ENCODE measurements at regions not wholly inside any gene's neighbourhood (a gene's known extent, or its start where the extent isn't known, plus 50 kb on each side); places are given as distances from the start of the nearest gene placed in this dataset.
"Not testable (repeated sequence)": the region's sequence is repeated elsewhere in the genome, so short reads cannot be mapped to it uniquely, and the experiment has no call there.

GRCh38 chr14:96686126-96686525, 111.1 kb upstream of the VRK1 start:
- DNase-seq (ENCODE audit: low read depth), result no peak

- DNase-seq (ENCODE audit: low read depth), result no peak
Measured at GRCh38 chr14:96688629-96689028, 108.6 kb upstream of the VRK1 start.

DNA sequence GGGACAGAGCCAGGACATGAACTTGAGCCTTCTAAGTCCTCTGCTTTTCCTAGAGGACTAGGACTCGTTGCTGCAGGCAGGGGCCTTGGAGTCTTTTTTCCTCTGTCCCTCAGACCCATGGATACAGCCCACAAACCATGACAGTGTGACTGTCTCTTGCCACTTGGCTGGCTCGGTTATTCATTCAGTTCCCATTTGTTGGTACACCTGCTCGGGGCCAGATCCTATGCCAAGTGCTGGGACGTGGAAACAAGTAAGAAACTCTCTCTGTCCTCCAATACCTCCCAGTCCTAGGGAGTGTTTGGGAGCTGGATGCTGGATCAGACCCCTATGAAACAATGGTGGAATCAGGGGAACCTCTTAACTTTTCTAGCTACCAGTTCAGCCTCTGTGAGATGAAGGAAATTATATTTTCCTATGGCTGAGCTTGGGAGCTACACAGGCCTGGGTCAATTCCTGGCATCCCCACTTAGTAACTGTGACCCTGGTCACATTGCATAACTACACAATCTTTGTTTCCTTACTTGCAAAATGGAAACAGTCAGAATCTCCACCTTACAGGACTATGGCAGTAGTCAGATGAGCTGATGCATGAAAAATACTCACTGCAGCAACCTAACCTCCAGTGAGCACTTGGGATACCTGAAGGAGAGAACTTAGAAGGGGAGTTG, 106.3 kb upstream of the VRK1 start:
- no peak for DNase-seq (ENCODE audit: low read depth)

DNA sequence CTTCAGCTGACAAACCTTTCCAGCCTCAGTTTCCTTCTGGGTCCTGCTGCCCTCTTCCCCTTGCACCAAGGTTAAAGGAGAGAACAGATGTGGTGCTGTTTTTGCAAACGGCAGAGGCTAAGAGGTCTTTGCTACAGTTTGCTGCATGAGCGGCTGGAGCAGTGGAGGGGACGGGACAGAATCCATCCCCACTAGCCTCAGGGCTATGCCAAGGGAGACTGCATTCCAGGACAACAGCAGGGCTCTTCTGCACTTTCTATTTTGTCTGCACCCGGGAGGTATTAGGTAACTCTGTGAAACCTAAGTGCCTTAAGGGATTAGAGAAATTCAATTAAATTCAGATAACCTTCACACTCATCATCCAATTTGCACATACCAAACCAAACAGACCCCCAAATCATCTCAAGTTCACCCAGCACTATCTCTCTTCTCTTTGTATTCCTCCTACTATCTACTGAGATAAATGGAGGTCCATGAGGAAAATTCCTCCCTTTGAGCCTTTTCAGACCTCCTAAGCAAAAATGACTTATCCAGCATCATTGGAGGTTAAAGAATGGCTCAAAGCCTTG, 103.8 kb upstream of the VRK1 start:
- no peak for DNase-seq (ENCODE audit: low read depth)

DNA sequence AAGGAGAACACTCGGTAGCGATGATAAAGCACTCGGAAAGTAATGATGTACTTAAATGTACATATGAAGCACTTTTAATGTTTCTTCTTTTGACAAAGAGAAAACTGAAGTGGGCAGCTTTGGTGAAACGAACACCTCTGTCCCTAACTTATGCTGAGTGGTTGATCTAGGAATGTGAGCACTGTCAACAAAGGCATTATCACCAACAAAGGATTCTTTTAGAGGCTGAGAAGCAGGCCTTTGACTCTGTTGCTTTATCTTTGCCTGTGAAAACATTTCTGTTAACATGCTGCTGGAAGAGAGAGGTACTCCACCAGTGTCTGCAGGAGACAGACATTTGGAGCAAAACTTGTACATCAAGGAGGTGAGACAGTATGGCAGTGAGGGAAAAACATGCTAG, 103.2 kb upstream of the VRK1 start:
- DNase-seq (ENCODE audit: low read depth), result no peak

DNA sequence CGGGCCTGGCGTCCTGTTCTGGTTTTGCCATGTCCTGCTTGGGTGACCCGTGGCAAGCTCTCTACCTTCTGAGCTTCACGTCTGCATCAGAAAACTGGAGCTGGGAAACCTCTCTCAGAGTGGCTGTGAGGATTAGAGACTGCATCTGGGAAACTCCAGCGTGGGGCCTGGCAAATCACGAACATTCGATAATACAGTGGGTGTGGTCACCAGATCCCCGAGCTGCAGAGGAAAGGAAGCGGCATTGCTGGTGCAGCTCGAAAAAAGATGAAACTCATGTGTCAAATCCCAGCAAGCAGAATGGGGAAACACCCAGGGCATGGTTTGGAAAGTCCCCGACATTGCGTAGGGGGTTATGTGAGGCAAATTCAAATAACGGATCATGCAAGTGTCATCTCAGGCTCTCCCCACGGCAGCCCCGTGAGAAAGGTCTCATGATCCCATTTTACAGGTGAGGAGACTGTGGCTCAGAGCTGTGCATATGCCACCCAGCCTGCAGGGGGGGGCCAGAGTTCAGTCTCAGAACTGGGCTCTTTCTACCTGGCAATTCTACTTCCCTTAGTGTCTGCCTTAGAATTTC, 98.1 kb upstream of the VRK1 start:
- no peak for DNase-seq (ENCODE audit: low read depth)

DNA sequence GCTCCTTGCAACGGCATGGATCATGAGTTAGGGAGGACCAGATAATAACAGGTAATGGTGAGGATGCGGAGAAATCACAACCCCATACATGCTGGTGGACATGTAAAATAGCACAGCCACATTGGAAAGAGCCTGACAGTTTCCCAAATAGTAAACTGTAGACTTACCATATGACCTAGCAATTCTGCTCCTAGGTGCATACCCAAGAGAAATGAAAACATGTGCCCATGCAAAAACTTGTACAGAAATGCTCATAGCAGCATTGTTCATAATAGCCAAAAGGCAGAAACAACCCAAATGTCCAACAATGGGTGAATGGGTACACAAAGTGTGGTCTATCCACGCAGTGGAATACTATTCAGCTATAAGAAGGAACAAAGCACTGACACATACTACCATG, 97.5 kb upstream of the VRK1 start:
- DNase-seq (ENCODE audit: low read depth), result no peak

DNA sequence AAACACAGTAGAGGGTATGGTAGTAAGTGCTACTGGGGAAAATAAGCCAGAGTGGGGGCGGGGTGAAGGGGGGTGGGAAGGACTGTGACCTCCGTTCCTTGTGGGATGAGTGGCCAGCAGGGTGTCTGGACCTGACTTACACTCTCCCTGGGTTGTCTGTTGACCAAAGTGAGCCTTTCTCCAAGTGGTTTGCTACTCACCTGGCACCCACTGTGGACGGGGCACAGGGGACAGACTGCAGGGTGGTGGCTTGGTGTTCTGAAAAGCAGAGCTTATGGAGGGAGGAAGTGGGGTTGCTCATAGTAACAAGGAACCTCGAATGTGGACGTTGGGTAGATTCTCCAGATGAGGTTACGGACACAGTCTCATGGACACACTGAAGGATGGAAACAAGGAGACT, 94.4 kb upstream of the VRK1 start:
- DNase-seq (ENCODE audit: low read depth), result no peak

- DNase-seq (ENCODE audit: low read depth), result no peak
Measured at GRCh38 chr14:96705422-96706092, 91.6 kb upstream of the VRK1 start.

DNA sequence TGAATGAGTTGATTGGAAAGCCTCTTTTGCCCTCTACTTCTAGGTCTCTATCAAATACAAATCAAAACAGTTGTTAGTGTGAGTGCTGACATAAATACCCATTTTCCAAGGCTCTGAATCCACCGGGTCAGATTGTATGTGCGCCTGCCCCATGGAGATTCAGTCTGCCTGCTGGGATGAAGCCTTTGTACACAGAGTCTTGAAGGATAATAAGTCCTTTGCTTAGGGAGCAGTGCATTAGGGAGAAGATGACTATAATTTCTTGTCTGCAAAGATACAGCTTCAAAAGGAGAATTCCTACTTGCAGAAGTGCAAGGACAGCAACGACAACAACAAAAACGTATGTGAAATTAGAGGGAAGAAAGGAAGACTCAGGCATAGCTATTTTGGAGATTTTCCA, 90.3 kb upstream of the VRK1 start:
- DNase-seq (ENCODE audit: low read depth), result no peak

GRCh38 chr14:96710060-96710666, 87.0 kb upstream of the VRK1 start:
- no peak for DNase-seq (ENCODE audit: low read depth)

DNA sequence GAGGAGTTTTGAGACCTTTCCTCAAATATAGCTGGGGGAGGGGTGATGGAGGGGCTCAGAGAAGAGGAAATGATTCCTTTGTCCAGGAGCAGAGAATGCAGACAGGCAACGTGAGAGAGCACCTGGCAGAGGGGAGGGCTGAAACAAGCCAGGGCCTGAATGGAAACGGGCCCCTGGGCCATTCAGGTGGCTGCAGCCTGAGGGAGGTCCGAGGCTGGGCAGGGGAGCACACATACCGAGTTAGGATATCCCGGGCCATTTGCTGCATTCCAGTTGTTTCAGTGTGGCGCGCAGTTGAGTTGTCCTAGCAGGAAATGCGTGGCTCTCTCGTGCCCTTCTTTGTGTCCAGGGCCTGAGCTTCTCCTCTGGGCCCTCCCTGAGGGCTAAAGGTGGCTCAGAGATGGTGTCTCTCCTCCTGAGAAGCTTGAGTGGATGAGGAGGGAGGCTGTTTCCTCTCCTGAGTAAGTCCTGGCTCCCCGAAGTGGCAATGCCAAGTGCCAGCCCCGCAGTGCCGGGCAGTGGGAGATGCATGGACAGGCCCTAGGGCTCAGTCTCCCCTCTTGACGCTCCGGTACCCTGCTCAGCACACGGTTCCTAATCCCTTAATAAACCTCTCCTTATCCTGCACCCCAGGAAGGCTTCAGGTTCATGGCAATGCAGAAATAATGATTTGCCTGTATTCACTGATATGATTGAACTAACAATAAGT, 85.5 kb upstream of the VRK1 start:
- DNase-seq (ENCODE audit: low read depth), result no peak

GRCh38 chr14:96713426-96713825, 83.8 kb upstream of the VRK1 start:
- DNase-seq (ENCODE audit: low read depth), result no peak

GRCh38 chr14:96714537-96714936, 82.6 kb upstream of the VRK1 start:
- not testable (repeated sequence) for DNase-seq (ENCODE audit: low read depth)

DNA sequence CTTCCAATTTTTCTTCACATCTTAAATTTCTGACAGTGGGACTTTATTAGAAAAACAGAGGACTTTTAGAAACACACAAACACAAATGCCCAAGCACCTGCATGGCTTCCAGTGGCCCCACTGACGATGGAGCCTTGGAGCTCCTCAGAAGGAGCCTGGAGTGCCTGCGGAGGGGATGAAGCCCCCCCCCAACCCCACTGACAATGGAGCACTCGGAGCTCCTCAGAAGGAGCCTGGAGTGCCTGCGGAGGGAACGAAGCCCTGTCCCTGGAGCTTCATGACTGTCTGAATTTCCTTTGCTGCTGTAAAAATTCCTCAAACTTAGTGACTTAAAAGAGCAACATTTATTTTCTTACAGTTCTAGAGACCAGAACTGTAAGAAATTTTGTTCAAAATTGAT, 80.1 kb upstream of the VRK1 start:
- DNase-seq (ENCODE audit: low read depth), result no peak

DNA sequence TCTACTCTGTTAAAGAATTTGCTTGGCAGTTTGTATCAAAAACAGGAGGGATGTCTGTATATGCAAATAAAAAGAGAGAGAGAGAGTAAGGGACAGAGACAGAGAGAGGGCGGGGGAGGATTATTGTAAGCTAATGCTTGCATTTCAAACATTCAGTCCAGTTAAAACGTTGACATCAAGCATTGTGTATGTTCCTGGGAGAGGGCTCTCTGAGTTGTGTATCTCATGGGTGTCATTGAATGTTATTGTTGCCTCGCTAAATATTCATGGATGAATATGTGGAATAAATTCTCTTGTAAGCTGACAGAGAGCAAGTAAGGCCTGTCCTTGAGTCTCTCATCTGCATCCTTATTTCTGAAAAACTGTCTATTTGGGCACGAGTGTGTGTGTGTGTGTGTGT, 78.8 kb upstream of the VRK1 start:
- no peak for DNase-seq (ENCODE audit: low read depth)

- not testable (repeated sequence) for DNase-seq (ENCODE audit: low read depth)
Measured at GRCh38 chr14:96720702-96721101, 76.5 kb upstream of the VRK1 start.

DNA sequence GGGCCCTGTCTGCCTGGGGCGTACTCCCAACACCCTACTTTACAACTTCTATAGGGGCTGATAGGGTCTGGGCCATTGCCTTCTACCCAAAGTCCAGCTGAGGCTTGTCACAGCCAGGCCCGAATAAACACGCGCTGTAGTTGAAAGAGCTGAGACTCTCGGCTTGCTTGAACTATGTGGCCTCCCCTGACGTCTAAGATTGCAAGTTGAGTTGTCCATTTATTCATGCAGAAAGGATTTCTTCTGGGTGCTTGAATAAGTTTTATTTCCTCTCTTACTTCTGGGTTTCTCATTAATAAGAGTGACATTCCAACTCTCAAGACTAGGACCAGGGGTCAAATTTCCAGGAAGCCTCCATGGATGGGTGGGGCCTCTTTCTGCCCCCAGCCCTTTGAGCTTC, 74.4 kb upstream of the VRK1 start:
- no peak for DNase-seq (ENCODE audit: low read depth)

GRCh38 chr14:96723946-96724345, 73.2 kb upstream of the VRK1 start:
- no peak for DNase-seq (ENCODE audit: low read depth)

- DNase-seq (ENCODE audit: low read depth), result no peak
Measured at GRCh38 chr14:96725232-96725631, 72.0 kb upstream of the VRK1 start.

DNA sequence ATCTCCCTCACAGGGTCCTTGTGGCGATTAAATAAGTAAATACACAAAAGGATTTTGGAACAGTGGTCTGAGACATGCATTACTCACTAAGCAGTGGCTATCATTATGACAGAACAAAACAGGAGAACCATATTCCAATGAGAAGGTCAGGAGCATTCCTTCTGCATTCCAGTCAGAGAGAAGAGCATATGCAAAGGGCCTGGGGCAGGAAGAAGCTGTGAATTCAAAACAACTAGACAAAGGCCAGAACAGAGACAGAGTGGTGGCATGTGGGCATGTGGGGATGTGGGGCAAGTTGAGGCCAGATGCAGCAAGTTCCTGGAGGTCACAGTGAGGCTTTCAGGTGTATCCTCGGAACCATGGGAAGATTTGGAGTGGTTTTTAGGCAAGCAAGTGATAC, 70.1 kb upstream of the VRK1 start:
- no peak for DNase-seq (ENCODE audit: low read depth)

- DNase-seq (ENCODE audit: low read depth), result no peak
Measured at GRCh38 chr14:96727491-96727890, 69.7 kb upstream of the VRK1 start.

All from T follicular helper cell (primary cell).